Lung (tissue), 11 donors: ENCODE measurements at regions not wholly inside any gene's neighbourhood (a gene's known extent, or its start where the extent isn't known, plus 50 kb on each side); places are given as distances from the start of the nearest gene placed in this dataset.

Source experiments
- ATAC-seq: fragments of 200-7000 bp; cut with Tn5 transposase; one replicate; pipeline ENCODE4 v1.9.1; 2020; ENCODE audit warnings: moderate number of reproducible peaks; ENCODE audit not compliant: insufficient read depth, low FRiP score
- DNase-seq, 3 donors: peaks; one replicate each; pipeline ENCODE4 v3.0.0-alpha.2; 2013 to 2017
- H3K27ac ChIP-seq, 2 donors: one replicate each; pipeline ENCODE4 v1.5.1; 2013; ENCODE audit warnings: mild to moderate bottlenecking in 2 of 2, moderate library complexity in 2 of 2, control low read depth in 1 of 2, inconsistent platforms in 1 of 2, low read depth in 1 of 2, low read length in 1 of 2
- H3K27me3 ChIP-seq, 3 donors: one replicate each; pipeline ENCODE4 v1.5.1; 2013; ENCODE audit warnings: low read length in 2 of 3; ENCODE audit not compliant: control insufficient read depth in 3 of 3, insufficient read depth in 3 of 3
- H3K36me3 ChIP-seq, 4 donors: one replicate each; pipeline ENCODE4 v1.5.1; 2013; ENCODE audit warnings: low read length in 4 of 4, mild to moderate bottlenecking in 1 of 4, moderate library complexity in 1 of 4; ENCODE audit not compliant: control insufficient read depth in 4 of 4, insufficient read depth in 4 of 4
- H3K4me1 ChIP-seq, 5 donors: one replicate each; pipeline ENCODE4 v1.5.1; 2013; ENCODE audit warnings: low read length in 5 of 5, mild to moderate bottlenecking in 2 of 5, moderate library complexity in 1 of 5; ENCODE audit not compliant: control insufficient read depth in 5 of 5, insufficient read depth in 5 of 5
- H3K4me3 ChIP-seq: one replicate; pipeline ENCODE4 v1.5.1; 2013; ENCODE audit warnings: mild to moderate bottlenecking, control low read depth, moderate library complexity
- H3K9ac ChIP-seq, 2 donors: one replicate each; pipeline ENCODE4 v1.5.1; 2013; ENCODE audit warnings: low read length in 2 of 2, control low read depth in 1 of 2; ENCODE audit not compliant: insufficient read depth in 1 of 2
- H3K9me3 ChIP-seq, 4 donors: one replicate each; pipeline ENCODE4 v1.5.1; 2013; ENCODE audit warnings: low read length in 3 of 4, mild to moderate bottlenecking in 1 of 4, moderate library complexity in 1 of 4; ENCODE audit not compliant: control insufficient read depth in 4 of 4, insufficient read depth in 3 of 4
- WGBS, 2 donors: extraction: QIAGEN DNeasy Blood & Tissue Kit; methylation state at CpG; one replicate each; pipeline ENCODE4 v1.1.7; 2013; 5-methylcytosine and 5-hydroxymethylcytosine counted together
- TF ChIP-seq, protein P1 (sequence below): IDR thresholded peaks from 2 replicates; pipeline ENCODE4 v1.5.1; 2012; ENCODE audit warnings: mild to moderate bottlenecking; ENCODE audit errors: control extremely low read depth, extremely low read depth
- donor health status: control.
- donor health status: control.
- donor health status: Bipolar disorder and iron deficiency.
- donor health status: healthy.
- donor health status: DM: yes; HTN: yes; CAD: no.

DNA sequence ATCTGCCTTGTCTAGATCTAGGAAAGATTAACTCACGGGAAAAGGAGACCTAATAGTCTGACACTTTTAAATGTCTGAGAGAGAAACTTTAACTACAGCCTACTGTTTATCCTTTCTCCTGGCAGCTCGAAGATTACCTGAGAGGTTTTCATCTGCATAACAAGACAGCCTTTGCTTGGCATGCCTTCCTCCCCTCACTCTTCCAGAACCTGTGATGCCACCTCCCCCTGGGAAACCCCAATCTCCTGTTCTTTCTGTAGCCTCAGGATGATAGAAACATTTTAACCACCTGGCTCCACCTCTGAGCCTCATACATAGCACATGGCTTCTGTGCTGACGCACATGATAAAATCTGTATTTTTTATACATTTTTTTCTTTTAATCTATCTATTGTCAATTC, 420.8 kb downstream of the CNTN6 start:
- H3K9ac ChIP-seq, result no peak overlapping the region
- H3K36me3 ChIP-seq, result no peaks in the 10 kb centered on the region
- TF ChIP-seq, protein P1, sequence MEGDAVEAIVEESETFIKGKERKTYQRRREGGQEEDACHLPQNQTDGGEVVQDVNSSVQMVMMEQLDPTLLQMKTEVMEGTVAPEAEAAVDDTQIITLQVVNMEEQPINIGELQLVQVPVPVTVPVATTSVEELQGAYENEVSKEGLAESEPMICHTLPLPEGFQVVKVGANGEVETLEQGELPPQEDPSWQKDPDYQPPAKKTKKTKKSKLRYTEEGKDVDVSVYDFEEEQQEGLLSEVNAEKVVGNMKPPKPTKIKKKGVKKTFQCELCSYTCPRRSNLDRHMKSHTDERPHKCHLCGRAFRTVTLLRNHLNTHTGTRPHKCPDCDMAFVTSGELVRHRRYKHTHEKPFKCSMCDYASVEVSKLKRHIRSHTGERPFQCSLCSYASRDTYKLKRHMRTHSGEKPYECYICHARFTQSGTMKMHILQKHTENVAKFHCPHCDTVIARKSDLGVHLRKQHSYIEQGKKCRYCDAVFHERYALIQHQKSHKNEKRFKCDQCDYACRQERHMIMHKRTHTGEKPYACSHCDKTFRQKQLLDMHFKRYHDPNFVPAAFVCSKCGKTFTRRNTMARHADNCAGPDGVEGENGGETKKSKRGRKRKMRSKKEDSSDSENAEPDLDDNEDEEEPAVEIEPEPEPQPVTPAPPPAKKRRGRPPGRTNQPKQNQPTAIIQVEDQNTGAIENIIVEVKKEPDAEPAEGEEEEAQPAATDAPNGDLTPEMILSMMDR, result no peak
- no peaks in the 10 kb centered on the region for H3K27me3 ChIP-seq
- peaks cover 0 to 14% (median 0%) of the 10 kb centered on the region in 5 donors for H3K4me1 ChIP-seq
- WGBS, 2 donors, result 57 to 63% methylated on average over 3 of the region's 3 CpGs
- DNase-seq, result no peak
- H3K27ac ChIP-seq, result no peak overlapping the region
- no peaks in the 10 kb centered on the region for H3K9me3 ChIP-seq
- no peak overlapping the region for H3K4me3 ChIP-seq
- ATAC-seq, result no peak

- 44 to 62% methylated on average over 4 of the region's 4 CpGs for WGBS, 2 donors
- H3K4me3 ChIP-seq, result no peak overlapping the region
- TF ChIP-seq, protein P1, result no peak
- H3K9ac ChIP-seq, result no peak overlapping the region
- H3K9me3 ChIP-seq, result no peaks in the 10 kb centered on the region
- no peaks in the 10 kb centered on the region for H3K27me3 ChIP-seq
- H3K36me3 ChIP-seq, result no peaks in the 10 kb centered on the region
- H3K4me1 ChIP-seq, result peaks cover 0 to 14% (median 0%) of the 10 kb centered on the region in 5 donors
- ATAC-seq (no peak), DNase-seq (peak; percentile 73 to 91 (median 84))
- no peak overlapping the region for H3K27ac ChIP-seq
Observed at GRCh38 chr3:1515882-1516281, 423.1 kb downstream of the CNTN6 start.

DNA sequence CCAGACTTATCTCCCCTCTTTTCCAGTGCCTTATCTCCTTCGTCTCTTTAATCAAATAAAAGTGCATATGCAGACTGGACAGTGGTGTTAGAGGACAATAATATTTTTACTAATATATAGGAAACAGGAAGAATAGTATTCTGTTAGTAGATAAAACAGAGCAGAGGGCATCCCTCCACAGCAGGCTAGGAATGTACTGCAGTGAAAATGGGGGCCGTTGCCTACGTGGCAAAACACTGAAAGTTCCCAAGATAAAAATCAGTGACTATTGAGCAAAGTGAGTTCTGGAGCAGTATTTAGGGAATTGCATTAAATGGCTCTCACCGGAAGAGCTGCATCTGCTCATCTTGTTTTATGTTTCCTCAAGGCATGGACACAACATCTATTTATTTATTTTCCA, 435.0 kb downstream of the CNTN6 start:
- Histone ChIP-seq H3K4me1 (no peaks in the 10 kb centered on the region), H3K27me3 (no peaks in the 10 kb centered on the region), H3K36me3 (no peaks in the 10 kb centered on the region), H3K4me3 (no peak overlapping the region), H3K9me3 (peaks cover 0 to 1% (median 0%) of the 10 kb centered on the region in 4 donors), H3K27ac (no peak overlapping the region), H3K9ac (no peak overlapping the region)
- no peak for ATAC-seq
- WGBS, 2 donors, result 66 to 83% methylated on average over 4 of the region's 4 CpGs
- no peak for DNase-seq
- TF ChIP-seq, protein P1, result no peak

DNA sequence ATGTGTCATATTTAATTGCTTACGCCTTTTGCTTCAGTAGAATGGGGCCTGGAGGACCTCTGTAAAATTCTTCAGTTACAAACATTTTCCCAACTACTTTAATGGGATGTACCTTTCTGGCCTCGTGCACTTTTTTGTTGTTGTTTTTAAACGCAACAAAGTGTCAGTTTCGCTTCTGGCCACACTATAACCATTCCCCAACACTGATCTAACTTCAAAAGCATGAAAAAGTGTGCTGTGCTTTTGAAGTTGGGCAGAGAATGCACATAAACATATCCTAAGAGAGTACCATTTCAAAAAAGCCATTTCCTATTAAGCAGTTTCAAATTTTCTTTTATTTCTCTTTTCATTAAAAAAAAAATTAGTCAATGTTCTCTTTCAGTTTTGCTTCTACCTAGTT, 435.8 kb downstream of the CNTN6 start:
- Histone ChIP-seq H3K27ac (no peak overlapping the region), H3K4me3 (no peak overlapping the region), H3K9me3 (peaks cover 0 to 1% (median 0%) of the 10 kb centered on the region in 4 donors), H3K36me3 (no peaks in the 10 kb centered on the region), H3K27me3 (no peaks in the 10 kb centered on the region), H3K9ac (no peak overlapping the region), H3K4me1 (no peaks in the 10 kb centered on the region)
- no peak for DNase-seq
- no peak for ATAC-seq
- TF ChIP-seq, protein P1, result no peak
- 70 to 82% methylated on average over 4 of the region's 4 CpGs for WGBS, 2 donors
